CD8-positive, alpha-beta memory T cell (primary cell): ENCODE measurements at regions not wholly inside any gene's neighbourhood (a gene's known extent, or its start where the extent isn't known, plus 50 kb on each side); places are given as distances from the start of the nearest gene placed in this dataset.

Experiments
- CTCF ChIA-PET: fragments of 350-600 bp; sonication (Branson Sonifier 250); formaldehyde crosslinking; loops from one replicate; lab custom pipeline; 2021; ENCODE audit warnings: antibody characterized with exemption; lab: Charles Lee
- POLR2A ChIA-PET: fragments of 350-600 bp; sonication (Branson Sonifier 250); formaldehyde crosslinking; loops from one replicate; lab custom pipeline; 2021; ENCODE audit warnings: antibody characterized with exemption; lab: Charles Lee
- DNase-seq, 5 donors: peaks; one replicate each; pipeline versions ENCODE4 v3.0.0 to v3.0.0-alpha.2; 2020 to 2022; ENCODE audit warnings: mixed read lengths in 1 of 5
- H3K27ac ChIP-seq: one replicate; pipeline ENCODE4 v1.7.0; 2013; ENCODE audit warnings: low read depth, mild to moderate bottlenecking, low read length, moderate library complexity
- H3K27me3 ChIP-seq: 2 replicates; pipeline ENCODE4 v1.7.0; 2013; ENCODE audit warnings: low read length, mild to moderate bottlenecking; ENCODE audit not compliant: insufficient read depth, poor library complexity, severe bottlenecking
- H3K36me3 ChIP-seq: 2 replicates; pipeline ENCODE4 v1.7.0; 2013; ENCODE audit warnings: mild to moderate bottlenecking, low read length, moderate library complexity; ENCODE audit not compliant: insufficient read depth
- H3K4me1 ChIP-seq: 2 replicates; pipeline ENCODE4 v1.7.0; 2013; ENCODE audit warnings: mild to moderate bottlenecking, low read length, moderate library complexity; ENCODE audit not compliant: insufficient read depth
- H3K4me3 ChIP-seq: 2 replicates; pipeline ENCODE4 v1.7.0; 2013; ENCODE audit warnings: mild to moderate bottlenecking, low read length
- H3K9me3 ChIP-seq: 2 replicates; pipeline ENCODE4 v1.7.0; 2013; ENCODE audit warnings: mild to moderate bottlenecking, low read length
- H3K27ac Mint-ChIP-seq, 8 donors: one replicate each; pipeline ENCODE4 v1.8.0; 2020 to 2021; ENCODE audit warnings: mixed read lengths in 8 of 8, mild to moderate bottlenecking in 6 of 8, inconsistent platforms in 3 of 8, moderate library complexity in 3 of 8
- H3K27me3 Mint-ChIP-seq, 2 donors: one replicate each; pipeline ENCODE4 v1.8.0; 2020 to 2021; ENCODE audit warnings: mixed read lengths in 2 of 2, mild to moderate bottlenecking in 1 of 2, moderate library complexity in 1 of 2
- H3K36me3 Mint-ChIP-seq, 3 donors: one replicate each; pipeline ENCODE4 v1.8.0; 2020 to 2021; ENCODE audit warnings: mixed read lengths in 3 of 3, inconsistent platforms in 1 of 3, mild to moderate bottlenecking in 1 of 3
- H3K4me1 Mint-ChIP-seq, 3 donors: one replicate each; pipeline ENCODE4 v1.8.0; 2020 to 2021; ENCODE audit warnings: mixed read lengths in 3 of 3, inconsistent platforms in 1 of 3, mild to moderate bottlenecking in 1 of 3
- H3K4me3 Mint-ChIP-seq, 7 donors: one replicate each; pipeline ENCODE4 v1.8.0; 2020 to 2021; ENCODE audit warnings: mixed read lengths in 7 of 7, mild to moderate bottlenecking in 6 of 7, moderate library complexity in 4 of 7, inconsistent platforms in 2 of 7
- H3K9me3 Mint-ChIP-seq, 5 donors: one replicate each; pipeline ENCODE4 v1.8.0; 2020 to 2022; ENCODE audit warnings: mixed read lengths in 5 of 5, mild to moderate bottlenecking in 3 of 5, moderate library complexity in 2 of 5, inconsistent platforms in 1 of 5

DNA sequence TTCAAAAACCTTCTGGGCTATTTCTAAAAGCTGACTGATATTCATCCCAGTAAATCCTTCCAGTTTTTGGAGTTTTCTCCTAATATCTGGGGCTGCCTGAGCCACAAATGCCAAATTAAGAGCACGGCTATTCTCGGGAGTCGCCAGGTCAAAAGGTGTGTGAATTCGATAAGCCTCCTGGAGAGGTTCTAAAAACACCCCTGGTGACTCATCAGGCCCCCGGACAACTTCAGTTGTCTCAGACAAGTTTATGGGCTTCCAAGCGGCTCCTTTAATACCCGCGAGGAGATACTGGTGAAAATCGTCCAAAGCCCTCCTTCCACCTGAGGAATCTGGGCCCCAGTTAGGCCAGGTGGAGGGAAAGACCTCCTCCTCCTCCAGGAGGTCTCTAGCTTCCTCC lies 677.1 kb downstream of the TMEM121 start:
- Histone ChIP-seq H3K36me3 (no peaks in the 10 kb centered on the region), H3K4me1 (no peaks in the 10 kb centered on the region), H3K9me3 (no peaks in the 10 kb centered on the region), H3K27ac (no peak overlapping the region), H3K4me3 (no peak overlapping the region), H3K27me3 (peaks cover 20% of the 10 kb centered on the region)
- Mint-ChIP-seq H3K36me3 (no peaks in the 10 kb centered on the region), H3K9me3 (no peaks in the 10 kb centered on the region), H3K27ac (no peak overlapping the region), H3K4me1 (peaks cover 9 to 12% (median 12%) of the 10 kb centered on the region in 3 donors), H3K4me3 (no peak overlapping the region), H3K27me3 (peaks cover 52 to 87% of the 10 kb centered on the region in 2 donors)
- no peak for DNase-seq
- ChIA-PET CTCF (no interaction called here), POLR2A (no interaction called here)

DNA sequence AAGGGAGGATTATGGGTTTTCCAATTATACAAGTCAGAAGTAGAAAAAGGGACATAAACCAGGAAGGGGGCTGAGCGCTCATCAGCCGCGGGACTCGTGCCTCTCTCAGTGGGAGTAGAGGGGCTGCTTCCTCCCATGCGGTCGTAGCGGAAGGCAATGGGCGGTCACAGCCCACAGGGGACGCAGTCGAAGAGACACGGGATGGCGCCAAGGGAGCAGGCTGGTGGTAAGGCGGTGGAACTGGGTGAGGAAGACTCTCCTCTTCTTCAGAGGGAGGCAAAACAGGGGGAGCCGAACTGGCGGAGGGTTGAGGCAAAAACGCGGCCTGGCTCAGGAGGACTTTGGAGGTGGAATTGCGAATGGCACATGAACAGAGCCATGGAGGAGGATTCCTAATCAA lies 677.7 kb downstream of the TMEM121 start:
- H3K27me3 ChIP-seq = peaks cover 19% of the 10 kb centered on the region
- ChIA-PET POLR2A (no interaction called here), CTCF (no interaction called here)
- no peaks in the 10 kb centered on the region for H3K36me3 ChIP-seq
- H3K4me3 ChIP-seq = no peak overlapping the region
- H3K9me3 ChIP-seq = no peaks in the 10 kb centered on the region
- peaks cover 9 to 16% (median 12%) of the 10 kb centered on the region in 3 donors for H3K4me1 Mint-ChIP-seq
- H3K27ac Mint-ChIP-seq = peak overlapping the region in 1 of 8 donors; percentile 68
- H3K4me3 Mint-ChIP-seq = no peak overlapping the region
- no peaks in the 10 kb centered on the region for H3K4me1 ChIP-seq
- H3K27ac ChIP-seq = no peak overlapping the region
- no peaks in the 10 kb centered on the region for H3K9me3 Mint-ChIP-seq
- no peaks in the 10 kb centered on the region for H3K36me3 Mint-ChIP-seq
- no peak for DNase-seq
- peaks cover 48 to 85% of the 10 kb centered on the region in 2 donors for H3K27me3 Mint-ChIP-seq

DNA sequence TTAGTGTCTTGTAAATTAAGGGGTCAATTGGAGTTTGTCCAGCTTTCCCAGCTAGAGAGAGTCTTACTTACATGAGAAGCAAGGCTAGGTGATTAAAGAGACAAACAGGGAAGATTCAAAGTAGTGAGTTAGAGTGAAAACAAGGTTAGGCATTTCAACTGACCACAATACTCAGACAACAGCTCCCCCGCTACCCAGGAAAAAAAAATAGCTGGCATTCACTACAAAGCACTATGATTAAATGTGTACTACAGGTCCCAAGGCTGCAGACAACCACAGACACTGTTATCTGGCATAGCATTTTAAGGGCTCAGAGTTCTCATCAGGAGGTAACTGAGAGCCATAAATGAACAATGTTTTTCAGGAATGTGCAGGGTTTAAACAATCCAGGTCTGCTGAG lies 680.9 kb downstream of the TMEM121 start:
- ChIA-PET CTCF (no interaction called here), POLR2A (no interaction called here)
- Mint-ChIP-seq H3K36me3 (no peaks in the 10 kb centered on the region), H3K27me3 (peaks cover 30 to 79% of the 10 kb centered on the region in 2 donors), H3K4me1 (peaks cover 0 to 9% (median 4%) of the 10 kb centered on the region in 3 donors), H3K9me3 (no peaks in the 10 kb centered on the region), H3K27ac (no peak overlapping the region), H3K4me3 (no peak overlapping the region)
- Histone ChIP-seq H3K27me3 (no peaks in the 10 kb centered on the region), H3K4me1 (peaks cover 9% of the 10 kb centered on the region), H3K36me3 (no peaks in the 10 kb centered on the region), H3K9me3 (no peaks in the 10 kb centered on the region), H3K4me3 (no peak overlapping the region), H3K27ac (no peak overlapping the region)
- DNase-seq = no peak

DNA sequence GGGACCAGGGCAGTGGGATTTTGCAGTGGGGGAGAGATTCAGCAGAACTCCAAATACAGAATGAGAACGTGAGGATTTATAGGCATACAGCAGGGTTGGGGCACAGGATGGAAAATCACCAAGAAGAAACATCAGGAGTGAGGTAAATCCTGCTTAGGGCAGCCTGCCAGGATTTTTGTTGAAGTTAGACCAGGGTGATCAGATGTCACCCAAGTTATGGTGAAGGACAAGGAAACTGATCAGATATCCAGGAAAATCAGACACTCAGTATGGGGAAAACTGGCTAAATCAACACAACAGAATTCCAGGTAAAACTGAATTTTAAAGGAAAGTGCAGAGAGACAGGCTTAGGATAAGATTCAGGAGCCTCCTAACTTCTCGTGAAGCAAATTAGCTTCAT lies 682.4 kb downstream of the TMEM121 start:
- no peaks in the 10 kb centered on the region for H3K27me3 ChIP-seq
- H3K4me3 ChIP-seq = no peak overlapping the region
- no peaks in the 10 kb centered on the region for H3K9me3 ChIP-seq
- peaks cover 9% of the 10 kb centered on the region for H3K4me1 ChIP-seq
- no peak overlapping the region for H3K27ac ChIP-seq
- H3K36me3 ChIP-seq = no peaks in the 10 kb centered on the region
- Mint-ChIP-seq H3K9me3 (no peaks in the 10 kb centered on the region), H3K36me3 (no peaks in the 10 kb centered on the region), H3K27me3 (peaks cover 27 to 86% of the 10 kb centered on the region in 2 donors), H3K27ac (peak overlapping the region in 1 of 8 donors; percentile 75), H3K4me1 (peaks cover 0 to 9% (median 4%) of the 10 kb centered on the region in 3 donors), H3K4me3 (no peak overlapping the region)
- ChIA-PET POLR2A (no interaction called here), CTCF (interaction anchor here (0.8 to 1.0 kb wide), 3 partner anchors 8 to 60 kb away, joined by 3 to 4 read pairs (median 3); no protein-coding TSS in a partner anchor)
- DNase-seq = no peak

DNA sequence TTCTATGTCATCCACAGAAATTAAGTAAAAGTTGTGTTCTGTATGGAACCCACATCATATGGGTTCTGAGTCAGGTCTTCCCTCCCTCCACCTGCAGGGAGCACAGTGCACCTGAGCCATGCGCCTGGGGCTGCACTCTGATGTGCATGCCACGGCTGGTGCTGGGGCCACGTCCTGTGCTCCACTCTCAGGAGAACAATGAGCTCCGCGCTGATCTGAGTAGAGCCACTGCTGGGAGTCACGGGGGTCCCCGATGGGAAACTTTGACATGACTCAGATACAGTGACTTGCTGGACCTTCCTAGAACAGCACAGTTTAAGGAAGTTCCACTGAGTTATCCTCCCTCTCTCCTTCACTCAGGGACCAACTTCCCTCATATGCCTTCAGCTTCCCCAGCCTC lies 683.4 kb downstream of the TMEM121 start:
- H3K4me1 Mint-ChIP-seq = peaks cover 0 to 9% (median 4%) of the 10 kb centered on the region in 3 donors
- no peaks in the 10 kb centered on the region for H3K27me3 ChIP-seq
- H3K27ac Mint-ChIP-seq = peak overlapping the region in 5 of 8 donors; percentile 13 to 75 (median 68)
- no peaks in the 10 kb centered on the region for H3K9me3 Mint-ChIP-seq
- peak in 1 of 5 donors; percentile 54 for DNase-seq
- H3K4me3 Mint-ChIP-seq = peak overlapping the region in 1 of 7 donors; percentile 5
- H3K27me3 Mint-ChIP-seq = peaks cover 36 to 87% of the 10 kb centered on the region in 2 donors
- no peaks in the 10 kb centered on the region for H3K36me3 Mint-ChIP-seq
- no peaks in the 10 kb centered on the region for H3K36me3 ChIP-seq
- H3K4me3 ChIP-seq = no peak overlapping the region
- H3K9me3 ChIP-seq = no peaks in the 10 kb centered on the region
- CTCF ChIA-PET = interaction anchor here (0.8 to 1.2 kb wide), 4 partner anchors 10 to 59 kb away, joined by 3 to 4 read pairs (median 3); no protein-coding TSS in a partner anchor
- H3K4me1 ChIP-seq = peaks cover 9% of the 10 kb centered on the region
- no peak overlapping the region for H3K27ac ChIP-seq
- POLR2A ChIA-PET = no interaction called here

DNA sequence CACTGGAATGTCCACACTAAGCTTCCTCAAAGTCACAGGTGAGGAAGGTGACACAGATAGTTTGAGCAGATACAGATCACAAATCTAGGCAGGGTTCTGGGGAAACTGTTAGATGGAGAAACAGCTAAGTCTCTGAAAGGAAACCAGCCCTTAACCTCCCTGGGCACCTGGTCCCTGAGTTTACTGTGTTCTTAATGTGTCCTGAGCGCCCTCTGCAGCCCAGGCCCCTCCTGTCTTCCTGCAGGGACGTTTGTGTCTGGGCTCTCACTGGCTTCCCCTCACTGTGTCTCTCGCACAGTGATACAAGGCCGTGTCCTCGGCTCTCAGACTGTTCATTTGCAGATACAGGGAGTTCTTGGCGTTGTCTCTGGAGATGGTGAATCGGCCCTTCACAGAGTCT lies 684.3 kb downstream of the TMEM121 start:
- CTCF ChIA-PET = no interaction called here
- Histone ChIP-seq H3K9me3 (no peaks in the 10 kb centered on the region), H3K4me1 (peaks cover 9% of the 10 kb centered on the region), H3K36me3 (no peaks in the 10 kb centered on the region), H3K4me3 (no peak overlapping the region), H3K27ac (no peak overlapping the region), H3K27me3 (no peaks in the 10 kb centered on the region)
- no peak overlapping the region for H3K4me3 Mint-ChIP-seq
- peak in 1 of 5 donors; percentile 18 for DNase-seq
- no peaks in the 10 kb centered on the region for H3K9me3 Mint-ChIP-seq
- H3K4me1 Mint-ChIP-seq = peaks cover 0 to 9% (median 4%) of the 10 kb centered on the region in 3 donors
- POLR2A ChIA-PET = no interaction called here
- peaks cover 33 to 81% of the 10 kb centered on the region in 2 donors for H3K27me3 Mint-ChIP-seq
- no peak overlapping the region for H3K27ac Mint-ChIP-seq
- no peaks in the 10 kb centered on the region for H3K36me3 Mint-ChIP-seq

DNA sequence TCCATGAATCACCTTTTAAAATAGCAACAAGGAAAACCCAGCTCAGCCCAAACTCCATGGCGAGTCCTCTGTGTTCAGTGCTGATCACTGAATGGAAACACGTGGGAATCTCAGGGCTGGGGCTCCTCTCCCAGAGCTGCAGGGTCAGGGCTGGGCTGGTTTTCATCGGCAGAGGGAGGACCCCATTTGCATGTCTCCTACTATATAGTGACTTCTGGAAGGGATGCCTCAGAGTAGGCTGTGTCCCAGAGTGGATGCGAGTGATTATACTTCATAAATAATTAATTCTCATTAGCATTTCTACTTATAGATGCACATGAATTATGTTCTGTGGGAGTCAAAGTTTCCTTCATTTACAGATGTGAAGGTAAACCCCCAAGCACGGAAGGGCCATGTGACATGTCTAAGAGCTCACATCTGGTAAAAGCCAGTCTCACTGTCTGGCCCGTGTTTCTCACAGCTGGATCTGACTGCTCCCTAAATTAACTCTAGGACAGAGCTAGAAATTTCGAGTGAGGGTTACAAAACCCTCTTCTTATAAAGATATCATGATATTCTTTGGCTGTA lies 685.0 kb downstream of the TMEM121 start:
- H3K36me3 Mint-ChIP-seq = no peaks in the 10 kb centered on the region

DNA sequence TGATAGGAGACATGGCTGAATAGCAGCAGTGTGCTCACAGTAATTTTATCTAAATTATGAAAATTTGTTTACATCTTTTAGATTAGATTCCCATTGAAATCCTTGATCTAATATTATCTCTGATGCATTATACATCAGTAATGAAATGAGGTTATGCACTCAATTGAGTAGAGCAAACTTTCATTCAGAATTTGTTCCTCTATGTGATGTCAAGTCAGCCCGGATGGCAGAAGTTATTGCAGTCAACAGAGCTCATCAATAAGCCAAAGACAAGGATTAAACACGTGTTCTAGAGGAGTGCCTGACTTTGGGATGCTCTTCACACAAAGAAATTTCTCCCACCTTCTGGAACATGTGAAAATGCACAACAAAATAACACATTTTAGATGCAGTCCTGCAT lies 688.8 kb downstream of the TMEM121 start:
- Mint-ChIP-seq H3K4me1 (no peaks in the 10 kb centered on the region), H3K27ac (no peak overlapping the region), H3K36me3 (no peaks in the 10 kb centered on the region), H3K27me3 (peaks cover 21 to 55% of the 10 kb centered on the region in 2 donors), H3K4me3 (no peak overlapping the region), H3K9me3 (no peaks in the 10 kb centered on the region)
- H3K4me3 ChIP-seq = no peak overlapping the region
- peaks cover 4% of the 10 kb centered on the region for H3K4me1 ChIP-seq
- DNase-seq = no peak
- no peaks in the 10 kb centered on the region for H3K36me3 ChIP-seq
- no peaks in the 10 kb centered on the region for H3K27me3 ChIP-seq
- no peak overlapping the region for H3K27ac ChIP-seq
- no peaks in the 10 kb centered on the region for H3K9me3 ChIP-seq
- ChIA-PET CTCF (no interaction called here), POLR2A (interaction anchor here (0.6 kb wide), 1 partner anchor 22 kb away, joined by 3 read pairs; no protein-coding TSS in a partner anchor)

More for the DNA sequence above, 685.0 kb downstream of the TMEM121 start:
- ChIA-PET POLR2A (no interaction called here), CTCF (interaction anchor here (1.0 kb wide), 1 partner anchor 12 kb away, joined by 3 read pairs; no protein-coding TSS in a partner anchor)
- no peaks in the 10 kb centered on the region for H3K36me3 ChIP-seq
- no peak overlapping the region for H3K27ac ChIP-seq
- Mint-ChIP-seq H3K4me3 (no peak overlapping the region), H3K4me1 (peaks cover 0 to 9% (median 4%) of the 10 kb centered on the region in 3 donors), H3K27me3 (peaks cover 30 to 76% of the 10 kb centered on the region in 2 donors), H3K9me3 (no peaks in the 10 kb centered on the region), H3K27ac (peak overlapping the region in 1 of 8 donors; percentile 32)
- DNase-seq = no peak
- no peaks in the 10 kb centered on the region for H3K9me3 ChIP-seq
- no peaks in the 10 kb centered on the region for H3K27me3 ChIP-seq
- no peak overlapping the region for H3K4me3 ChIP-seq
- peaks cover 9% of the 10 kb centered on the region for H3K4me1 ChIP-seq
